HG02852 (cell line): ENCODE measurements at regions not wholly inside any gene's neighbourhood (a gene's known extent, or its start where the extent isn't known, plus 50 kb on each side); places are given as distances from the start of the nearest gene placed in this dataset.

Experiments used
- ATAC-seq: cut with Tn5 transposase; IDR thresholded peaks from one replicate; pipeline ENCODE4 v1.9.1; 2021; ENCODE audit warnings: mild to moderate bottlenecking, moderate library complexity; ENCODE audit not compliant: unreplicated experiment

DNA sequence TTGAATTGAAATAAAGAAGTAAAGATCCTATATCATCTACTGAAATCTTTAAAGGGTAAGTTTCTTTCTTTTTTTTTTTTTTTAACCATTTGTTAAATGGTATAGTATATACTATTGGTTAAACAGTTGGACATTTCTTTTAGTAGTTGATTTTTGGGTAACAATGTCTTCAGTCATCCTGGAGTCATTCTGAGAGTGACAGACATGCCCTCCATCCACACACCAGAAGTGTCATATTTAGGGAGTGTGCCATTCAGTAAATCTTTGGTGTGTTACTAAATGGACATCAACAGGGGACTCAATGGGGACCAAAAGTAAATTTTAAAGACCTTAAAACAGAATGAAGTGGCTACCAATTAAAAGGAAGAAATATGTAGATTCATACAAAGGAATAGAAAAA is 50.8 kb upstream of the SLC39A10 start:
- no peak for ATAC-seq

DNA sequence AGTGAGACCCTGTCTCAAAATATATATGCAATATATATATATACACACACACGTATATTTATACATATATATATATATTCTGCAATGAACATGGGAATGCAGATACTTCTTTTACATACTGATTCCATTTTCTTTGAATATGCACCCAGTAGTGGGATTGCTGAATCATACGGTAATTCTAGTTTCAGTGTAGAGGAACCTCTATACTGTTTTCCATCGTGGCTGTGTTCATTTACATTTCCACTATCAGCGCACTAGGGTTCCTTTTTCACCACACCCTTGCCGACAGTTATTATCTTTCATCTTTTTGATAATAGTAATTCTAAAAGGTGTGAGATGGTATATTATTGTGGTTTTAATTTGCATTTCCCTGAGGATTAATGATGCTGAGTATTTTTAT is 52.3 kb upstream of the SLC39A10 start:
- no peak for ATAC-seq

DNA sequence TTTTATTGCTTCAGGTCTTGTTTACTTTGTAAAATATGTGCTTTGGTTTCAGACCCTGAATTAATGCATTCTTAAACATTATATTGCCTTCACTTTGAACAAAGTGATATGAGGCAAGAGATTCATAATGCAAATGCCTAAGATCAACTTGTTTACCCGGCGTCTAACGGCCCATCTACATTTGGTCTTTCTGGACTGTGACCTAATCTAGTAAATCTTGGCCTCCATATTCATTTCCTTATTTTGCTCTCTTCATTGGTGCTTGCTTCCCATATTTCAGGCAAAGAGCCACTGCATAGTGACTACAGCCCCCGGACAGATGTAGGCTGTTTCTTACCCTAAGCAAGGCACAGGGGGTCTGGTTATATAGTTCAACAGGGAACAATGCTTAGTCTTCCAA is 53.0 kb upstream of the SLC39A10 start:
- ATAC-seq, result no peak

DNA sequence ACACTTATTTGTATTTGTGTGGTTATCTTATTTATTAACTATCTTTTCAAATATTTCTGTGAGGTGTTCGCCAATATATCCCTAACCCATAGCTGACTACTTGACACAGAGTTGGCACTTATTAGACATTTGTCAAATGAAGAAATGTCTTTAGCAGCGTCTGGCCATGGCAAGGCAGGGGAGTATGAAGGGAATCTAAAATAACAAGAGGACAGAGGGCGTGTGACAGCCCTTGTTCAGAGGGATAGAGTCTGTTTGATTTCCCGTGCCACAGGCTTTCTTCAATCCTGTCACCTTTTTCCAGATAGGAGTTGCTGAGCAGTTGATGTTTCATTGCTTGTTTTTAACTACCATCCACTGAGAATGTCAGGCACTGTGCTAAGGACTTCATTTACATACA is 53.6 kb upstream of the SLC39A10 start:
- no peak for ATAC-seq

DNA sequence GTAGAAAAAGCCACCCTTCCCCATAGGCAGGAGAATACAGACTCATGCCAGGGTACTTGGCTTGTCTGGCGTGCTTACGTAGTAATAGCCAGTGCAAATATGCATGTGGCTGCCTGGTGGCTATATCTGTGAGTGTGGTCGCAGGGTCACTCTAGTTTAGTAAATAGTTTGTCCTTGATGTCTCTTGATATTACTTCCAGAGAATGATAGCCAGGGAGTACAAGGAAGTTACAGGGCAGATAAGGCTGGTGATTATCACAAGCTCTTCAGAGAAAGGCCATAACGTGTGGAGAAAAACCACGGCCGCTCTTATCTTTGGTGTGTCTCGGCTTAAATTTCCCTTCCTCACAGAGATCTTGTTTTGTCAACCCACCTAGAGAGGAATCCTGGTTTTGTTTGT is 54.3 kb upstream of the SLC39A10 start:
- no peak for ATAC-seq

DNA sequence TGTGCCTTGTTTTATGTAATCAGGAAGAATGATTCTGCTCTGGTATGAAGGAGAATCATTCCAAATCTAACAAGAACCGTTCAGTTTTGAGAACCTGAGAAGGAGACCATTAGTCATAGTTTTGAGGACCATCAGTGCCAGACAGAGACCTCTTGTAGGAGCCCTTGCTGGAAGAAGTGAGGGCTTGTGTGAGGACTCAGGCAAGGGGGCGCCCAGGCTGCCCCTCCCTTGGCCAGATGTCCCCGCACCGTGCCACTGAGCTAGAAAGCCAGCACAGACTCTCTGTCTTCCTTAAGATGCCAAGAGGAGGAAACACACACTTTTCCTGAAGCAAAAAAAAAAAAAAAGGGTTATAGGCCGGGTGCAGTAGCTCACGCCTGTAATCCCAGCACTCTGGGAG is 55.7 kb upstream of the SLC39A10 start:
- ATAC-seq, result no peak

DNA sequence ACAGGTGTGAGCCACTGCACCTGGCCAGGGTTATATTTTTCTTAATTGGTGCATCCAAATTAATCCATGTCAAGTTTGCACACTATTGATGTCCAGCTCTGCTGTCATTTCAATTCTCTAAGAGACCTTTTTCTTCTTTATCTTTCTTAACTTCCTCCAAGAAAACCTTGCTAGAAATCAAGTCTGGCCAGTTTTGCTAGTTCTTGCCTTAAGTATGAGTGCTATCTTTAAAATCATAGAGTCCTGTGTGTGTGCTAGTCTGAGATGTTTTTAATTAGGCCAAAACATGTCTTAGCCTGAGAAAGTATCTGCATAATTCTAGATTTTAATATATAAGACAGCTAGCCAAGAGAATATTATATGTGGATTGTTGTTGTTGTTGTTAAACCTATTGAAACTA is 56.2 kb upstream of the SLC39A10 start:
- ATAC-seq, result no peak

DNA sequence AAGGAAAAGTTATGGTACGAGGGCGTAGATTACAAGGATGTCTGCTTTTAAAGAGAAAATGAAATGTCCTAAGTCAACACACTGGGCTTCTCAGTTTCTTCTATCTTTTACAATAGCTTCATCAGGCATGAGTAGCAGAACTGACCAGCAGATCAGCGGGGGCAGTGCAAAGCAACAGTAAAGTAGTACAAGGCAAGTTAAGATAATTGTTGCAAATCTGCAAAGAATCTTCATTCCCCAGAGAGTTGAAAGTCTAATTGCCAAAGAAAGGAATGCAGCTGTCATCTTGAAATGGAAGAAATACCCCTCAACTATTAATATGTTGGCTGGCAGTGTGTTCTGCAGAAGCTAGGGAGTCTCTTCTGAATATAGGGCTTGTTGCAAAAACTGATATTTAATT is 60.2 kb upstream of the SLC39A10 start:
- no peak for ATAC-seq

DNA sequence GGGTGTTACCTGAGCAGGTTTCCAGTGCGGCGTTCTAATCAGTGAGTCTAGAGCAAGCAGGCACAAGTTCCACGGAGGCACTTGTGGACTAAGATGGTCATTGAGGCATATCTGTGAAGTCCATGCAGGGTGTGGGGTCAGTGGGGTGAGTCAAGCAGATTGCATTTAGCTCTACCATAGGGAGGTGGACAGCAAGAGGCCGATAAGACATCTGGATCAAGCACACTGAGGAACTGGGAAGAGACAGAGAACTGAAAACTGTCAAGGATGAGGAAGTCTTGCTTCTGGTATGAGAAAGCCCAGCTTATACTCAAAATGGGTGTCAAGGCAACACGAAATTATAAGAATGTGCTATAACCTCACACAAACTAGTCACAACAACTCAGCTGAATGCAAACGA is 61.2 kb upstream of the SLC39A10 start:
- peak; percentile 52 for ATAC-seq

DNA sequence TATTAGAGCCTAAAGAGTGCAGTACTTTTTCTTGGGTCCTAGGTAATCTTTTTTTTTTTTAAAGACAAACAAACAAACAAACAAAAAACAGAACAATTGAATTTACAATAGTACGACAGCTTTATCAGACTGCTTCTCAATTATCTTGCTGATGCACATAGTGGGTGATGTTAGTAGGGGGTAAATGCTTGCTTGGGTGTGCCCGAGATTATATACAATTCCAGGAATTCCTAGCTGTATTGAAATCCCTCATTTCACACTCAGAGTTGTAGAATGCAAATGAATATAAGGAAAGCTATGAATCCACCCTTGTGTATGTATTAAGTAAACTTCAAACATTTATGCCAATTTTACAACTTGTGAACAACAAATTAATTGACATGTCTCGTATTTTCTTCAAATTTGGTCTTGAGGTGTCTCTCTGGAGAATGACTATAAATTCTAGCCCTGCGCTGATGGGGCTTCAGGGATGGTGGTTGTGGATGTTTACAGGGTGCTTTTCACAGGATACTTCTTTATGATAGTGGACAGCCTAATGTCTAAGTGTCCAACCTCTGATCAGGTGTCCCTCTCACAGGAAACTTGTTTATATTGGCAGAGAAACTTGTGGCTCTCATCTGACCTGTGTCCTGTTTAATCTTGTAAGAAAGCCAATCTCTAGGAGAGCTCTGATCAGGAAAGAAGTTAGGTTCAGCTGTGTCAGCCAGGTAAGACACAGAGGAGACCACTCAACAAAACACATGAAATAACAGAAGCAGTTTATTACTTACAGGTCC is 61.9 kb upstream of the SLC39A10 start:
- no peak for ATAC-seq

DNA sequence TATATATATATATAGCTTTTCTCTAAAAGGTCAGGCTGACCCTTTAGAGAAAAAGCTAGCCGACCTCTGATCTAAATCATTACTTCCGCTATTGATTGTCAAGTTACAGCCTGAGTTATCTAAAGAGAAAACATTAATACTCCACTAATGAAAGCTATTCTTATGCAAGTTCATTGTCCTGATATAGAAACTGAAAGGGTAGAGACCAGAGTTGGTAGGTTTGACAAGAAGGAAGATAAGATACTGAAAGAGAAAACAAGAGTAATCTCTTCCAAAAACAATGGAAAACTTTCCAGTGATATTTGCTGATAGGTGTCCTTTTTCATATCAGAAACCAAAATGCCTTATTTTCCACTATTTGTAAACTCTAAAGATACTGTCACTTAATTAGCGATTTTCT is 62.8 kb upstream of the SLC39A10 start:
- no peak for ATAC-seq

DNA sequence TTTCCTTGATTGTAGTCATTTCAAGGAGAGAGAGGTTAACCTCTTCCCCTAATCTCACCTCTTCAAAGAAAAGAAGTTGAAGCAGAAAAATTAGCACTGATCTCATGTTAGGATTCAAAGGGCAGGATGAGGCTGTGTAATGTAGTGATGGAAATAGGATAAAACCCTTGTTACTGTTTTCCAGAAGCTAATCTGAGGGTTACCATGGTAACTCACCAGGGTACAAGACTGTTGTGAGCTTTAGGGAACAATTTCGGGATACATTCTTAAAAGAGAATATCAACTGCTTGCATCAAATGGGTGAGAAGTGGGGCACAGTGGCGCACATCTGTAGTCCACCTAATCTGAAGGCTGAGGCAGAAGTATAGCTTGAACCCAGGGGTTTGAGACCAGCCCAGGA is 64.9 kb upstream of the SLC39A10 start:
- no peak for ATAC-seq

DNA sequence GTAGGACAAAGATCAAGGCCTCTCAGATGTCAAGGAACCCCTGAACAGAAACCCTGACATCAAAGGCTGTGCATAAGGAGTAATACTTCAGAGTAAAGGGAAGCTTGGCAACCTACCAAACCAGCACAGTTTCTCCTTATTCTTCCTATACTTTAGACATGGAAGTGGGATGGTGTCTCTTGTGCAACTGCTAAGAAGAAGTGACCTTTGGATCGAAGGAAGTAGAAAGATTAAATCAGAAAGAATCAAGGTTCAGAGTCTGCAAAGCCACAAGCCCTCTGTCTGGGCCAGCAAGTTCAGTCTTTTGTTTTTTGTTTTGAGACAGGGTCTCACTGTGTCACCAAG is 66.2 kb upstream of the SLC39A10 start:
- ATAC-seq, result no peak

DNA sequence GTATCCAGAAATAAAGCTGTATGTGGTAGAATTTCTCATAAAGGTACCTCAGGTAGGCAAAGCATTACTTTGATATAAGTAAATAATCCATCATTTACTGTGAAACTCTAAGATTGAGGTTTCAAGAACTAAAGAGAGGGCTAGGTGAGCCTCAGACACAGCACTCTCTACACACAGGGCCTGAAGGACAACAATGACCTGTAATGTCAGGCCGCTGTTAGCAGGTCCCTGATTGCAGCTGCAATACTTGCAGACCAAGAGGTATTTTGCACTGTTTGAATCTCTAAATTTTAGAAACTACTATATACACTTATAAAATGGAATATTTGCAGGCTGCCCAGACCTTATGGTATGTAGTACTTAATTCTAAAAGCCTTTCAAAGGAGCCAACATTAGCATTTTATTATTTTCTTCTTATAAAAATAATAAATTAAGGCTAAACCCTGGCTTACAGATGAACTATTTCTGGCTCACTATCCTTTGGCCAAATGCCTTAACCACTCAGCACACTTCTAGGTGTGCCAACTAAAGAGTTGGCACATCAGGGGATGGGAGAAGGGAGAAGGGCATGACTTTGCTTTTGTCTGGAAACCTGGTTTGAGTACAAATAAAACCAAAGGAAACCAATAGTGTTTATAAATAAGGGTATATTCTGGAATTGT is 66.7 kb upstream of the SLC39A10 start:
- no peak for ATAC-seq

DNA sequence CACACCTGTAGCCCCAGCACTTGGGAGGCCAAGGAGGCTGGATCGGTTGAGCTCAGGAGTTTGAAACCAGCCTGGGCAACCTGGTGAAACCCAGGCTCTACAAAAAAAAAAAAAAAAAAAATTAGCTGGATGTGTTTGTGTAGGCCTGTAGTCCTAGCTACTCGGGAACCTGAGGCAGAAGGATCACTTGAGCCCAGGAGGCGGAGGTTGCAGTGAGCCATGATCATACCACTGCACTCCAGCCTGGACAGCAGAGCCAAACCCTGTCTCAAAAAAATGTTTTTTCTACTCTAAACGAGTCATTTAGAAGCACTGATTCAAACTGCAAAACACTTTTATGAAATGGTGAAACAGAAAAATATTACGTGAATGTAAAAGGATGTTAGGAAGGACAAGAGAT is 69.1 kb upstream of the SLC39A10 start:
- no peak for ATAC-seq

DNA sequence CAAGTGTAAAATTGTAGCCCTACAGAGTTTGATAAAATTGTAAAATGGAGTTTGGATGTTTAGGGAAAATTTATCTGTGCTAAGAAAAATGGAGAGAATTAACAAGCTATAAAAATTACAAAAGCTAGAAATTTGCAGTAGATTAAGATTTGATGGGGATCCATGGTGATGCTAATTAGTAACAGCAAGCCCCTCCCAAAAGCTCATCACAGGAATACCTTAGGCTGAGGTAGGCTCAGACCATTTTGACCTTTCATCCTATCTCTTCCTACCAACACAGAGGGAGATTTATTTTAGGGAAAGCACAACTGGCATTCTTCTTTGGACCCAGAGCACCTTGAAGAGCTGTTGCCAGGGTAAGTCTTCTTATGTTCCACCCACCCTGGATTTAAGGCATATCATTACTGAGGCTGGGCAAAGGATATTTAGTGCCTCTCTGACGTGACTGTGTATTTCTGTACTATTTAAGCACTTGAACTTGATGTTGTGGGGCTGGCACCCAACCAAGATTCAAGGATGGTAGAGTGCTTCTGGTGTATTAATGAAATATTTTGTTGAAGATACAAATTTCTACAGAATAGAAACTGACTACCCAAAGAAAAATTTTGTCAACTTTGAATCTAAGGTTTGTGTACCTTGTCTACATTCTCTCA is 70.8 kb upstream of the SLC39A10 start:
- no peak for ATAC-seq

DNA sequence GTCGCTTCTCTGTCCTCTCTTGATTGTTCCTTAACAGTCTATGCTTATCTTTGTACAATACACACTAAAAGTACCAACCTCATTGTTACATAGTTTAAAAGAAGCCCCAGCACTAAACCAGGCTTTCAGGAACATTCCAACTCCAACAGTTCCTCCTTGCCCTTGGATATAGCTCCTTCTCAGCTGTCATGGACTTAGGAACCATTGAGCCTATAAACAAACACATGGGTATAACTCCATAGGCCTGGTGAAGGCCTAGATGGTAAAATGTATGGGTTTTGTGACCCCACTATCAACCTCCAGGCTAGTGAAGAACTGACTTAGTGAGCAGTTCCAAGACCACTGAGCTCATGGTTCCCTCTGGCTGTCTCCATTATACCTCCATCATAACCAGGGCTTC is 74.8 kb upstream of the SLC39A10 start:
- no peak for ATAC-seq

DNA sequence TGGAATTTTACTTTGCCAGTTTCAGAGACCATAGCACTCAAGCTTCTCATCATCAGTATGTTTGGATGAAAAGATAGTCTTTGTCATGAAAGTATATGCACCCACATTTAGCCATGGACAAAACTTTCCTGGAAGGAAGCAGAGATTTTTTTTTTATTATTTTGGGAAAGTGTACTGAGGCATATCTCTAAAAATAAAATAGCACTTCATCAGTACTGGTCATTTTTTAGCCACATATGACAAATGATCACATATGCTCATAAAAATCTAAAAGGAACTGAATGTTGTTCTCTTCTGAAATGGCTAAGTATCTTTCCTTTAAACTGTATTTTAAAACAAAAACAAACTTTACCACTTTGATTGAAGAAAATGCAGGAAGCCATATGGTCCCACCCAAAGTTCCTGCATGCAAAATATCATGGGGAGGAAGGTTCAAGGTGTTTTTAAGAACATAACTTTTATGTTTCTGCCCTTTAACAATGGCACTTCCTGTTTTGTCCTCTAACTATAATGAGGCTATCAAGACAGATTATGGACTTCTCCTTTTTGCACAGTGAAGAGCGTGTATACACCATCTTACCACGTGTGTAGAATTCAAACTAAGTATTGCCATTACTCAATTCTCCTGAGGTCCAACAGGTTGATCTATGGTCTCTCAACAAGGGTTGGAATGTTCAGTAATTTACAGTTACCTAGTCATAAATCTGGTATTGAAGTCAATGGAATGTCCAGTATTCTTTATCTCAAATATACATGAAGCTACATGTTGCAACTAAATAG is 77.1 kb upstream of the SLC39A10 start:
- peak; percentile 53 for ATAC-seq

DNA sequence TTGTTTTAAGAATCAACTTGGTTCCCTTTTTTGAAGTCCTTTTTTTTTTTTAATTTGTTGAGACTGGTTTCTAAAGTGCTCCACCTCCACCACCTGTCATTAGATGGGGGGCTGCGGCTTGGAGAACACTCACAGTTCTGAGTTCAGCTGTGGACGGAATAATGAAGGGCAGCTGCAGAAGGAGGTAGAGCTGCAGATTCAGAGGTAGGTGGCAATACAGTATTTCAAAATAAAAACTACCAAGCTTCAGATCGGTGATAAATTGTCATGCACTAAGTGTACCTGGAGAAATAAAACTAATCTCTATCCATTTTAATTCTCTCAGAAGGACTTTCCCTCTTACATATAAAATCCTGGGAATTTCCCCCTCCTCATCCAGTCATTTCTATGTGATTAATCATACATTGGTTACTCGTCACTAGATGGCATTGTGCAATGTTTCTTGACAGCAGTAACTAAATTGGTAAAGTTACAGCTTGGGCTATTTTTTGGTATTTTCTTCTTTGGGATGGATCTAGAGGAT is 81.1 kb upstream of the SLC39A10 start:
- ATAC-seq, result peak; percentile 57

DNA sequence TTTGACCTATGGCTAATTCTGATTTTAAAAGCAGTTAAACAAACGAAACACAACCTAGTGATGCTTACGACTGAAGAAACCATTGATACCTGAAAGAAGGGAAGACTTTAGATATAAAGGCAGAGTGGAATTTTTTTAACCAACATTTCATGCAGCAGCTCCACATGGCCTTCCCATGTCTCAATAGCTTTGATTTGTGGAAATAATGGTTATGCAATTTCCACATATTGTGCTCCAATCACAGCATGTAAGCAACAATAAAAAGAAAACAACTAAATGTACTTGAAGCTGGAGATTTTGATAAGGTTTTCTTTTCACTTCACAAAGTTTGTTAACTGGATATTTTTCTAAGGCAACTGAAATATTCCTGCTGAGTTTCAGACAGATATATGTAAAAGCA is 82.0 kb upstream of the SLC39A10 start:
- ATAC-seq, result no peak

DNA sequence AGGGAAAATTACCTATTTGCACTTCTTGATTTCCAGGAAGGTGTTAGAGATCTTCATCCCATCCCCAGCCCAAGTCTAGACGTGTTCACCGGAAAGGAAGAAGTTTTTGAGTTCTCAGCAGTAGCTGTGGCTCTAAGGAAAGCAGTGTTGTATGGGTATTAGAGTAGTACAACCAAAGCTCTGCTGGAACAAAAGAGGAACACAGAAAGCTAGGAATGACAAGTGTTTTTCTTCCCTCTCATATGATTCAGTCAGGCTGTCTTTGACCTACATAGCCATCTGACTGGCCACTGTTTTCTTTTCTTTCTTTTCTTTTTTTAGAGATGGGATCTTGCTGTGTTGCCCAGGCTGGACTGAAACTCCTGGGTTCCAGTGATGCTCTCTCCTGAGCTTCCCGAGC is 82.7 kb upstream of the SLC39A10 start:
- ATAC-seq, result no peak
